Fibroblast of lung (primary cell): ENCODE measurements at regions not wholly inside any gene's neighbourhood (a gene's known extent, or its start where the extent isn't known, plus 50 kb on each side); places are given as distances from the start of the nearest gene placed in this dataset.

Experiments used
- EZH2 ChIP-seq: IDR thresholded peaks from 2 replicates; pipeline ENCODE4 v1.5.1; 2012; ENCODE audit warnings: low read length, control low read depth, mild to moderate bottlenecking; ENCODE audit errors: missing control alignments
- TF ChIP-seq, protein P1 (sequence below), 2 donors: IDR thresholded peaks in 1 of 2; conservative IDR thresholded peaks in 1 of 2; 1 replicate in 1 of 2; 2 replicates in 1 of 2; pipeline ENCODE4 v1.5.1; 2011 to 2012; ENCODE audit warnings: low read length in 2 of 2, control low read depth in 1 of 2, inconsistent platforms in 1 of 2, low read depth in 1 of 2, mild to moderate bottlenecking in 1 of 2

DNA sequence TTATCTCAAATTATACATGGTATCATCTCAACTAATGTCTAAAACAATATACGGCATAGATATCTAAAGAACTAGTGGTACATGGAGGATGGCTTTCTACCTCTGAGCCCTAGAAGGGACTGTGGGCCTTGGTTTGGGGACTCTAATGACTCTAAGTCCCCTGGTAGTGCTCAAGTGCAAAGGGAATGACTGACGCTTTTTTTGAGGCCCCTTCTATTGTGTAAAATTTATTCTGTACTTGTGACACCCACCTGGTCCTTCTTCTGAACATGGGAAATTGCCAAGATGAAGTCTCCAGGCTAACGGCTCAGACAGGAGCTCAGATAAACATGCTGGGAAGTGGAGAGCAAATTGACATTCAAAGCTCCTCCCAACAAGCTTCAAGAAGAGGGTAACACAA, 53.4 kb upstream of the IGLL5 start:
- TF ChIP-seq, protein P1, sequence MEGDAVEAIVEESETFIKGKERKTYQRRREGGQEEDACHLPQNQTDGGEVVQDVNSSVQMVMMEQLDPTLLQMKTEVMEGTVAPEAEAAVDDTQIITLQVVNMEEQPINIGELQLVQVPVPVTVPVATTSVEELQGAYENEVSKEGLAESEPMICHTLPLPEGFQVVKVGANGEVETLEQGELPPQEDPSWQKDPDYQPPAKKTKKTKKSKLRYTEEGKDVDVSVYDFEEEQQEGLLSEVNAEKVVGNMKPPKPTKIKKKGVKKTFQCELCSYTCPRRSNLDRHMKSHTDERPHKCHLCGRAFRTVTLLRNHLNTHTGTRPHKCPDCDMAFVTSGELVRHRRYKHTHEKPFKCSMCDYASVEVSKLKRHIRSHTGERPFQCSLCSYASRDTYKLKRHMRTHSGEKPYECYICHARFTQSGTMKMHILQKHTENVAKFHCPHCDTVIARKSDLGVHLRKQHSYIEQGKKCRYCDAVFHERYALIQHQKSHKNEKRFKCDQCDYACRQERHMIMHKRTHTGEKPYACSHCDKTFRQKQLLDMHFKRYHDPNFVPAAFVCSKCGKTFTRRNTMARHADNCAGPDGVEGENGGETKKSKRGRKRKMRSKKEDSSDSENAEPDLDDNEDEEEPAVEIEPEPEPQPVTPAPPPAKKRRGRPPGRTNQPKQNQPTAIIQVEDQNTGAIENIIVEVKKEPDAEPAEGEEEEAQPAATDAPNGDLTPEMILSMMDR (conservative IDR thresholded peaks at IDR 0.05 in 1 of 2, IDR thresholded peaks at IDR 0.05 in 1 of 2; ENCODE audit: low read depth in 1 of 2, low read length in 2 of 2) = no peak
- no peak for TF ChIP-seq EZH2
